Ovary (tissue), 3 donors: ENCODE measurements at regions not wholly inside any gene's neighbourhood (a gene's known extent, or its start where the extent isn't known, plus 50 kb on each side); places are given as distances from the start of the nearest gene placed in this dataset.

Experiments used
- CTCF ChIP-seq, 3 donors: fragments of 450-650 bp in 2 of 3; fragments of 200-600 bp in 1 of 3; IDR thresholded peaks; one replicate each; pipeline versions ENCODE4 v1.5.1 to v1.8.0; 2016 to 2022; ENCODE audit warnings: antibody characterized with exemption in 3 of 3, mild to moderate bottlenecking in 1 of 3
- POLR2A ChIP-seq: fragments of 450-650 bp; IDR thresholded peaks from one replicate; pipeline ENCODE4 v1.6.1; 2017; ENCODE audit warnings: antibody characterized with exemption, mild to moderate bottlenecking, moderate library complexity
- donor health status: DM: no; HTN: no; CAD: no.

- TF ChIP-seq CTCF (IDR thresholded peaks at IDR 0.05) (no peak), POLR2A (no peak)
These were observed 103.3 kb downstream of the METTL4 start for GRCh38 chr18:2468051-2468450.
